ENCODE measurements at regions not wholly inside any gene's neighbourhood (a gene's known extent, or its start where the extent isn't known, plus 50 kb on each side); places are given as distances from the start of the nearest gene placed in this dataset.

DNA sequence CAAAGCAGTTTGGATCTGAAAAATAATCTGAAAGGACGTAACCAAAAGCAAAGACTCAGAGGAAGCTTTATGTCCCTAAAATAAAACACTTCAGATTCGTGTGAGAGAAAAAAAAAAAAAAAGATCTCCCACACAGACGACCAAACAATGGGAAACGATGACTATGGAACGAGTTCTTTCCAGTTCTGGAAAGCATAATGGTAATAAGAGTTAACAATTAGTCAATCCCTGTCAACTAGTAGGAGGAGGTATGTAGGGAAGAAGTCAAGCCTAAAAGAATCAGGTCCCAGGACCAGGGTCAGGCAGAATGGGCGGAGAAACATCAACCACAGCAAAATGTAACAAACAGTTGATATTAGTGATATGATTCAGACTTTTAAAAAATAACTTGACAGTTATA, 170.3 kb upstream of the SETBP1 start:
- no peak overlapping the region for H3K27ac ChIP-seq
- no peaks in the 10 kb centered on the region for H3K9me3 ChIP-seq (ENCODE audit: control insufficient read depth, low read length)
- H3K4me3 ChIP-seq (ENCODE audit: low read depth, low read length) = no peak overlapping the region
- TF ChIP-seq, protein P1, sequence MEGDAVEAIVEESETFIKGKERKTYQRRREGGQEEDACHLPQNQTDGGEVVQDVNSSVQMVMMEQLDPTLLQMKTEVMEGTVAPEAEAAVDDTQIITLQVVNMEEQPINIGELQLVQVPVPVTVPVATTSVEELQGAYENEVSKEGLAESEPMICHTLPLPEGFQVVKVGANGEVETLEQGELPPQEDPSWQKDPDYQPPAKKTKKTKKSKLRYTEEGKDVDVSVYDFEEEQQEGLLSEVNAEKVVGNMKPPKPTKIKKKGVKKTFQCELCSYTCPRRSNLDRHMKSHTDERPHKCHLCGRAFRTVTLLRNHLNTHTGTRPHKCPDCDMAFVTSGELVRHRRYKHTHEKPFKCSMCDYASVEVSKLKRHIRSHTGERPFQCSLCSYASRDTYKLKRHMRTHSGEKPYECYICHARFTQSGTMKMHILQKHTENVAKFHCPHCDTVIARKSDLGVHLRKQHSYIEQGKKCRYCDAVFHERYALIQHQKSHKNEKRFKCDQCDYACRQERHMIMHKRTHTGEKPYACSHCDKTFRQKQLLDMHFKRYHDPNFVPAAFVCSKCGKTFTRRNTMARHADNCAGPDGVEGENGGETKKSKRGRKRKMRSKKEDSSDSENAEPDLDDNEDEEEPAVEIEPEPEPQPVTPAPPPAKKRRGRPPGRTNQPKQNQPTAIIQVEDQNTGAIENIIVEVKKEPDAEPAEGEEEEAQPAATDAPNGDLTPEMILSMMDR (IDR thresholded peaks at IDR 0.05) = no peak
- no peaks in the 10 kb centered on the region for H3K79me2 ChIP-seq
- H2AFZ ChIP-seq = no peak overlapping the region
- no peaks in the 10 kb centered on the region for H3K4me1 ChIP-seq
- no peaks in the 10 kb centered on the region for H3K36me3 ChIP-seq (ENCODE audit: control insufficient read depth, insufficient read depth, low read length)
- H3K4me2 ChIP-seq (ENCODE audit: low read length) = no peak overlapping the region
- H3K9ac ChIP-seq = no peak overlapping the region
- no peaks in the 10 kb centered on the region for H3K27me3 ChIP-seq (ENCODE audit: control insufficient read depth, insufficient read depth, low read length)

DNA sequence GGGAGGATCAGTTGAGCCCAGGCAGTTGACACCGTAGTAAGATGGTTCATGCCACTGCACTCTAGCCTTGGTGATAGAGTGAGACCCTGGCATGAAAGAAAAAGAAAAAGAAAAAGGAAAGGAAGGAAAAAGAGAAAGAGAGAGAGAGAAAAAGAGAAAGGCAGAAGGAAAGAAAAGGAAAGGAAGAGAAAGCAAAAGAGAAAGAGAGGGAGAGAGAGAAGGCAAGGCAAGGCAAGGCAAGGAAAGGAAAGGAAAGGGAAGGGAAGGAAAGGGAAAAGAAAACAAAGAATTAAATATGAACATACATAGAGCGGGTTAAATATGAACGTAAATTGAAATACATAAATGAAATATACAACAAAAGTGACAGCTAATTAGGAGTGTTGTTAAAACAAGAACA, 167.5 kb upstream of the SETBP1 start:
- no peaks in the 10 kb centered on the region for H3K79me2 ChIP-seq
- no peaks in the 10 kb centered on the region for H3K4me1 ChIP-seq
- H3K27ac ChIP-seq = no peak overlapping the region
- H2AFZ ChIP-seq = no peak overlapping the region
- no peak overlapping the region for H3K4me3 ChIP-seq (ENCODE audit: low read depth, low read length)
- H3K27me3 ChIP-seq (ENCODE audit: control insufficient read depth, insufficient read depth, low read length) = no peaks in the 10 kb centered on the region
- no peak overlapping the region for H3K9ac ChIP-seq
- no peaks in the 10 kb centered on the region for H3K36me3 ChIP-seq (ENCODE audit: control insufficient read depth, insufficient read depth, low read length)
- no peaks in the 10 kb centered on the region for H3K9me3 ChIP-seq (ENCODE audit: control insufficient read depth, low read length)
- no peak overlapping the region for H3K4me2 ChIP-seq (ENCODE audit: low read length)
- TF ChIP-seq, protein P1 (IDR thresholded peaks at IDR 0.05) = no peak

DNA sequence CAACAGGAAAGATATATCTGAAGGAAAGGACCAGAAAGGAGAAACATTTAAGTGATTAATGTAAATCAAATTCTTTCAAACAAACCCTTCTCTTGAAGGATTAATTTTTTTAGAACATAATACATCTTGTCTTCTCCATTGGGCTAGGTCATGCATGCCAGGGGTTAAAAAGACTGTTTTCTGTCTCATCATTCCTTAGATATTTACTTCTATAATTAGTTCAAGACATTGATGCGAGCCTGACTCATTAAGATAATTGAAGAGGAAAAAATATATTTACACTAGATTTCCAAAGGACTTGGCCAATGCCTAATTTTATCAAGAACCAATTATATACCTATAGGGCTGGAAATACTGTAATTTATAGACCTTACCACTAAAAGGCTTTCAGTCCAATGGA, 166.6 kb upstream of the SETBP1 start:
- Histone ChIP-seq H3K79me2 (no peaks in the 10 kb centered on the region), H3K4me2 (ENCODE audit: low read length) (no peak overlapping the region), H3K27me3 (ENCODE audit: control insufficient read depth, insufficient read depth, low read length) (no peaks in the 10 kb centered on the region), H3K4me1 (no peaks in the 10 kb centered on the region), H3K9ac (no peak overlapping the region), H2AFZ (no peak overlapping the region), H3K27ac (no peak overlapping the region), H3K4me3 (ENCODE audit: low read depth, low read length) (no peak overlapping the region), H3K36me3 (ENCODE audit: control insufficient read depth, insufficient read depth, low read length) (no peaks in the 10 kb centered on the region), H3K9me3 (ENCODE audit: control insufficient read depth, low read length) (no peaks in the 10 kb centered on the region)
- TF ChIP-seq, protein P1 (IDR thresholded peaks at IDR 0.05) = no peak

DNA sequence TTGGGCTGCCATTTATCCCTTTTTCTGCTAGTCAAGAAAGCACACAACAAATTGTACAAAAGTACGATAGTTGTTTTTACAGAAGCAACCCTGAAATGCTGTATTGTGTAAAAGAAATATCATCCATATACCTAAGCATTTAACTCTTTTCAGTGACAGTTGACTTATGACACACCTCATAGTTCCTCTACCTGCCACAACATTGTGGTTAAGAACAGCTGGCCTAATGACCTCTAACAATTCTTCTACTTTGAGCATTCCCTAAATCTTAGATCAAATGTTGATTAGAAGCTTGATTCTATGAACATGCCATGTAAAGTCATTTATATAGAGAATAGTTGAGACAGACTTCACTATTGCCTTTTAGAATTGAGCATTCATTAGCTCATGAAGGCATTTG, 165.9 kb upstream of the SETBP1 start:
- H2AFZ ChIP-seq = no peak overlapping the region
- no peak overlapping the region for H3K4me2 ChIP-seq (ENCODE audit: low read length)
- H3K36me3 ChIP-seq (ENCODE audit: control insufficient read depth, insufficient read depth, low read length) = no peaks in the 10 kb centered on the region
- H3K27ac ChIP-seq = no peak overlapping the region
- H3K4me3 ChIP-seq (ENCODE audit: low read depth, low read length) = no peak overlapping the region
- H3K9ac ChIP-seq = no peak overlapping the region
- TF ChIP-seq, protein P1 (IDR thresholded peaks at IDR 0.05) = no peak
- H3K4me1 ChIP-seq = no peaks in the 10 kb centered on the region
- H3K79me2 ChIP-seq = no peaks in the 10 kb centered on the region
- H3K27me3 ChIP-seq (ENCODE audit: control insufficient read depth, insufficient read depth, low read length) = no peaks in the 10 kb centered on the region
- H3K9me3 ChIP-seq (ENCODE audit: control insufficient read depth, low read length) = no peaks in the 10 kb centered on the region

DNA sequence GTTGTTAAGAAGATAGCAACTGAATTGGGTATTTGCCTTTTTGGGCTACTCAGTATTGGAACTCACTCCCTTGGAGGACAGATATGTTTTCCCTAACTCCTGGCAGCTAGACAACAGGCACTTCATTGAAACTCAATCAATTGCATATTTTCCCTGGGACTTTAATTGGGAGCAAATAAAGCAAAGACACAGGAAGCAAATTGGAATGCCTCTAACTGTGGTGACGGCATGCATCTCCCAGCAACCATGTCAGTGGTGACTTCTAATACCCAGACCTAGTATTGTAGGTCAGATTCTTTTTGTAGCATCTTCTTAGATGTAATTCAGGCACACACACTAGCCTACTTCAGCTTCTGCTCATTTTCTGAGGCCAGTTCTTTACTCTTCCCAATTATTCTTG, 164.2 kb upstream of the SETBP1 start:
- Histone ChIP-seq H3K4me1 (no peaks in the 10 kb centered on the region), H3K36me3 (ENCODE audit: control insufficient read depth, insufficient read depth, low read length) (no peaks in the 10 kb centered on the region), H3K27ac (no peak overlapping the region), H3K79me2 (no peaks in the 10 kb centered on the region), H3K27me3 (ENCODE audit: control insufficient read depth, insufficient read depth, low read length) (no peaks in the 10 kb centered on the region), H3K9ac (no peak overlapping the region), H3K4me2 (ENCODE audit: low read length) (no peak overlapping the region), H3K4me3 (ENCODE audit: low read depth, low read length) (no peak overlapping the region), H3K9me3 (ENCODE audit: control insufficient read depth, low read length) (no peaks in the 10 kb centered on the region), H2AFZ (no peak overlapping the region)
- TF ChIP-seq, protein P1 (IDR thresholded peaks at IDR 0.05) = no peak
